ENCODE measurements at regions not wholly inside any gene's neighbourhood (a gene's known extent, or its start where the extent isn't known, plus 50 kb on each side); places are given as distances from the start of the nearest gene placed in this dataset.

DNA sequence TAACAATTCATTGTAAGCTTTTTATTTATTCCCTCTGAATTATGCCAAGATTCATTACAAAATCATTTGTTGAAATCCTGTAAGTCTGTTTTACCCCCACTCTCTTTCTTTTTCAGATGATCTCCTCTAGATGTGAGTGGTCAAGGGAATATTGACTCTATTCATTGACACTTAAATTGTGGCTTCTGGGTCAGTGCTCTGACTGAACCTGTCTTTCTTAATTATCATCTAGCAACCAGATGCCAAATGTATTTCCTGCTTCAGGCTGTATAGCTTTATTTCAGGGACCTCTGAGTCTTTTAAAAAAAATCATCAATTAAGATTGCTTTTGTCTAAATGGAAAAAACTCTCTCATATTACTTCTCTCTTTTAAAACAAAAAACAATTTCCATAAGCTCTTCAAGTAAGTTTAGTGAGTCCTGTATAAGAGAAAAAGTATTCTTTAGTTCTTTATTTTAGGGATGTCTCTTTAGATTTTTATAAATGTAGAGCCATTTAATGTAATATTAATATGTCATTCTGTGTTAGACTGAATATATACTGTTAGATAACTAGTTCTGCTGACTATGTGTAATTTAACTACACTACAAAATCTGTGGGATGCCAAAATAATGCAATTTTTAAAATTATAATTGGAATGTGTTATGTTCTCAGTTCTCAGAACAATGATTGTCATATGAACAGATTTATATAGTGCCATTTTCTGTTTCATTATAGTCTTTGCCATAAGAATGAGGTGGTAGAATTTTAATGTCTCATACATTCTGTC, 645.8 kb upstream of the EDIL3 start:
- no peaks in the 10 kb centered on the region for H3K9me1 ChIP-seq (ENCODE audit: control insufficient read depth, insufficient read depth, low read length)
- no peak overlapping the region for H3K4me3 ChIP-seq
- BruUV-seq (replicated peaks), result no TSS peak
- no peak overlapping the region for H3K4me2 ChIP-seq (ENCODE audit: insufficient read depth, low read length)
- FAIRE-seq (no peak), DNase-seq (ENCODE audit: extremely low read depth in 1 of 4, low spot score in 3 of 4) (no peak), ATAC-seq (no peak)
- TF ChIP-seq ZNF780A (CRISPR knock-in tag; IDR thresholded peaks at IDR 0.05) (no peak), U2AF1 (optimal IDR thresholded peaks at IDR 0.05; ENCODE audit: low read depth, low read length) (no peak), GABPB2 (CRISPR knock-in tag; conservative IDR thresholded peaks at IDR 0.05) (no peak), MAFK (IDR thresholded peaks at IDR 0.05; ENCODE audit: low read length) (peak; percentile 12; the same call in 1 of the 2 replicates), RBM15 (IDR thresholded peaks at IDR 0.05; ENCODE audit: insufficient read depth, low read length) (no peak), ZNF316 (IDR thresholded peaks at IDR 0.05) (peak; percentile 50), ZC3H11A (IDR thresholded peaks at IDR 0.05; ENCODE audit: low read depth, low read length) (no peak), ESRRA (IDR thresholded peaks at IDR 0.05; ENCODE audit: borderline replicate concordance, low read depth) (no peak), GTF2A2 (tag; IDR thresholded peaks at IDR 0.05) (no peak), TAL1 (IDR thresholded peaks at IDR 0.05) (no peak), MYC (IDR thresholded peaks at IDR 0.05; ENCODE audit: low read depth, low read length) (no peak), MYC (CRISPR knock-in tag; IDR thresholded peaks at IDR 0.05; ENCODE audit: borderline replicate concordance, low read depth) (no peak), MAFF (IDR thresholded peaks at IDR 0.05; ENCODE audit: low read length) (peak; percentile 15; the same call in 1 of the 2 replicates), BCL6 (CRISPR knock-in tag; IDR thresholded peaks at IDR 0.05) (no peak), ELF4 (CRISPR knock-in tag; IDR thresholded peaks at IDR 0.05) (no peak)
- intact Hi-C loops (cut with micrococcal nuclease), result no loop called here
- H3K27me3 ChIP-seq (ENCODE audit: control insufficient read depth in 2 of 2, insufficient read depth in 2 of 2, low read length in 2 of 2), result no peaks in the 10 kb centered on the region
- H3K27ac ChIP-seq (ENCODE audit: extremely low read depth, low read depth, low read length), result no peak overlapping the region
- no peak overlapping the region for H2AFZ ChIP-seq (ENCODE audit: low read depth, low read length)
- no peaks in the 10 kb centered on the region; the same call in 1 of the 2 replicates for H3K9me3 ChIP-seq (replicated peaks; ENCODE audit: control insufficient read depth, insufficient read depth, low read depth, low read length)
- no peaks in the 10 kb centered on the region for H3K4me1 ChIP-seq (replicated peaks in 1 of 2; ENCODE audit: control insufficient read depth in 2 of 2, insufficient read depth in 2 of 2, low read length in 2 of 2)
- no peak overlapping the region for H3K9ac ChIP-seq (ENCODE audit: insufficient read depth in 1 of 2, low read depth in 2 of 2, low read length in 2 of 2)
- ChIA-PET CTCF (ENCODE audit: low intra/inter-chr PET ratio) (no interaction called here), POLR2A (no interaction called here)
- H4K20me1 ChIP-seq (replicated peaks; ENCODE audit: control insufficient read depth, insufficient read depth, low read length), result no peaks in the 10 kb centered on the region
- in situ Hi-C loops (cut with MboI), result no loop called here
- H3K36me3 ChIP-seq (ENCODE audit: control insufficient read depth, insufficient read depth, low read length), result no peaks in the 10 kb centered on the region
- H3K79me2 ChIP-seq (ENCODE audit: control insufficient read depth, insufficient read depth, low read length), result no peaks in the 10 kb centered on the region
